Pancreas (tissue), 10 donors: ENCODE measurements at regions not wholly inside any gene's neighbourhood (a gene's known extent, or its start where the extent isn't known, plus 50 kb on each side); places are given as distances from the start of the nearest gene placed in this dataset.

Experiments
- ATAC-seq, 4 donors: fragments of 200-7000 bp; cut with Tn5 transposase; one replicate each; pipeline versions ENCODE4 v1.8.0 to v1.9.1; 2020; ENCODE audit warnings: mild to moderate bottlenecking in 4 of 4, moderate library complexity in 4 of 4
- DNase-seq, 6 donors: peaks; one replicate each; pipeline ENCODE4 v3.0.0-alpha.2; 2020
- FAIRE-seq: peaks from 2 replicates; lab custom pipeline; 2012; peaks lifted over from hg19 to GRCh38; lab: Jason Lieb, UNC
- H3K27ac ChIP-seq, 4 donors: fragments of 200-600 bp; sonication (generic); 1 replicate in 3 of 4; 2 replicates in 1 of 4; pipeline versions ENCODE4 v1.5.0 to v1.8.0; 2020
- H3K27me3 ChIP-seq, 4 donors: fragments of 200-600 bp; one replicate each; pipeline ENCODE4 v1.8.0; 2021
- H3K36me3 ChIP-seq, 3 donors: fragments of 200-600 bp; sonication (generic) in 1 of 3; one replicate each; pipeline versions ENCODE4 v1.5.0 to v1.8.0; 2020 to 2021
- H3K4me1 ChIP-seq, 3 donors: fragments of 200-600 bp; one replicate each; pipeline ENCODE4 v1.8.0; 2021
- H3K4me3 ChIP-seq, 4 donors: fragments of 200-600 bp; sonication (generic) in 2 of 4; one replicate each; pipeline versions ENCODE4 v1.5.0 to v1.8.0; 2020 to 2021
- H3K9me3 ChIP-seq, 4 donors: fragments of 200-600 bp; one replicate each; pipeline ENCODE4 v1.8.0; 2021
- CTCF ChIP-seq, 4 donors: fragments of 200-600 bp; sonication (generic) in 3 of 4; IDR thresholded peaks; one replicate each; pipeline versions ENCODE4 v1.5.0 to v1.8.0; 2021; ENCODE audit warnings: antibody characterized with exemption in 4 of 4
- WGBS, 2 donors: extraction: QIAGEN DNeasy Blood & Tissue Kit; methylation state at CpG; one replicate each; pipeline ENCODE4 v1.1.7; 2013; 5-methylcytosine and 5-hydroxymethylcytosine counted together
- intact Hi-C, 3 donors: fragments of 100-400 bp; cut with DNase I; formaldehyde crosslinking; loops; one replicate each; pipeline versions ENCODE4 v1.11.1 to v1.14.2; 2022
- donor health status: healthy with polysubstance abuse.
- donor health status: DM: no; HTN: no; CAD: no; lungs with moderate emphysema.
- donor health status: DM: no; HTN: no; CAD: no.
- donor health status: control.
- donor health status: control.
- donor health status: Bipolar disorder and iron deficiency.
- donor health status: DM: yes; HTN: yes; CAD: no.
- donor health status: DM: no; HTN: no; CAD: no.
- donor health status: DM: no; HTN: no; CAD: no.
- donor health status: DM: yes; HTN: yes; CAD: no.

DNA sequence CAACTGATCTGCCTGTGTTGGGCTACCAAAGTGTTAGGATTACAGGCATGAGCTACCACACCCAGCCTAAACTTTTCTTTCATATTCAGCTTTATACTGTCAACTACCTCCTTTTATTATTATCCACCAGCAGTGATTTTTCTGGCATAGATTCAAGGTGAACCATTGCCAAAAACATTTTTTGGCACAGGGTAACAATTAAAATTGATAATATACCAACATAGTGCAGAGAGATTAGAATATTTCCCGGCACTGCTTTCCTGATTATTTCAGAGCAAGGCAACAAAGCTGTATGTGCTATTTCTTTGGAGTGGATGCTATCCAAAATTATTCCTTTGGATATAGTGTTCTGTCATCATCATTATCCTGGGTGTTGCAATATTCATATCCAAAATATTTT is 781.6 kb upstream of the SOX9 start:
- no peaks in the 10 kb centered on the region for H3K9me3 ChIP-seq
- no peak for TF ChIP-seq CTCF (IDR thresholded peaks at IDR 0.05)
- no peak overlapping the region for H3K27ac ChIP-seq
- H3K36me3 ChIP-seq, result no peaks in the 10 kb centered on the region
- intact Hi-C loops, result no loop called here
- DNase-seq (no peak), FAIRE-seq (no peak), ATAC-seq (no peak)
- WGBS, 2 donors, result 9 to 11% methylated on average over 1 of the region's 1 CpG
- H3K4me1 ChIP-seq, result no peaks in the 10 kb centered on the region
- no peak overlapping the region for H3K4me3 ChIP-seq
- H3K27me3 ChIP-seq, result no peaks in the 10 kb centered on the region

DNA sequence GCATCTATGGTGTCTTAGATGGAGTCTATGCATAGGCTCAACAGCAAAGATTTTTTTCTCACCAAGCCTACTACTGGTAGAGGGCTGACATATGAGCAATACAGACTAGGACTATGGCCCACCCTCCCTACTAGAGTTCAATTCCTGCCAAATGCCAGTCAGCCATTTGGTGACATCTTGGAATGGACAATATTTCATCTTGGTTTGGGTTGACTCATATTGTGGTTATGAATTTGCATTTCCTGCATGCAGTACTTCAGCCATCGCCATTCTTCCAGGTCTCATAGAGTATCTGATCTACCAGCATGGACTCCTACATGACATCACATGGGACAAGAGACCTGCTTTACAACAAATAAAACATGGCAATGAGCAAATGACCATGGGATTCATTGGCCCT is 778.1 kb upstream of the SOX9 start:
- no peak for FAIRE-seq
- DNase-seq, result no peak
- Histone ChIP-seq H3K9me3 (no peaks in the 10 kb centered on the region), H3K27me3 (no peaks in the 10 kb centered on the region), H3K27ac (no peak overlapping the region), H3K4me1 (no peaks in the 10 kb centered on the region), H3K4me3 (no peak overlapping the region), H3K36me3 (no peaks in the 10 kb centered on the region)
- WGBS, 2 donors, result 87 to 89% methylated on average over 1 of the region's 1 CpG
- intact Hi-C loops, result no loop called here
- no peak for ATAC-seq
- no peak for TF ChIP-seq CTCF (IDR thresholded peaks at IDR 0.05)

GRCh38 chr17:71349908-71350600 is 770.8 kb upstream of the SOX9 start:
- no peaks in the 10 kb centered on the region for H3K9me3 ChIP-seq
- ATAC-seq (no peak), FAIRE-seq (no peak), DNase-seq (no peak)
- H3K4me3 ChIP-seq, result no peak overlapping the region
- H3K36me3 ChIP-seq, result no peaks in the 10 kb centered on the region
- TF ChIP-seq CTCF (IDR thresholded peaks at IDR 0.05), result no peak
- no peak overlapping the region for H3K27ac ChIP-seq
- H3K4me1 ChIP-seq, result no peaks in the 10 kb centered on the region
- WGBS, 2 donors, result 81 to 90% methylated on average over 6 of the region's 6 CpGs
- H3K27me3 ChIP-seq, result no peaks in the 10 kb centered on the region
- intact Hi-C loops, result no loop called here

DNA sequence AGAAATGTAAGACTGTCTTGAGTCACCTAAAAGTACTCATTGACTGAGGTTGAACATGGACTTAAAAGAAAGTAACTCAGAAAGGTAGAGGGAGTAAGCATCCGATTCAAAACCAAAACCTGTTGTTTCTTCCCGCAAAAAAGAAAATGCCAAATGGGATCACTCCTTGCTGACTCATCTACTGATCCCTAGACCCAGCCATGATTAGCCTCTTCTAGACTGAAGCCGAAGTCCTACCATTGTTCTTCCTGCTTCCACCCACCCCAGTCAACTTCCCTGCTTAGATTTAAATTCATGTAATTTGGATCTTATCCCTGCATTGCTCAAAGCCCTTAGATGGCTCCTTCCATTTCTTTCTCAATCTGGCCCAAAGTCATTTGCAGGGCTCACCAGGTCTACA is 760.5 kb upstream of the SOX9 start:
- H3K4me3 ChIP-seq, result no peak overlapping the region
- no peaks in the 10 kb centered on the region for H3K36me3 ChIP-seq
- no peaks in the 10 kb centered on the region for H3K4me1 ChIP-seq
- H3K27ac ChIP-seq, result no peak overlapping the region
- H3K9me3 ChIP-seq, result no peaks in the 10 kb centered on the region
- FAIRE-seq (no peak), ATAC-seq (no peak), DNase-seq (no peak)
- WGBS, 2 donors, result 83 to 91% methylated on average over 3 of the region's 3 CpGs
- intact Hi-C loops, result no loop called here
- H3K27me3 ChIP-seq, result no peaks in the 10 kb centered on the region
- no peak for TF ChIP-seq CTCF (IDR thresholded peaks at IDR 0.05)

- no peak for DNase-seq
- TF ChIP-seq CTCF (IDR thresholded peaks at IDR 0.05), result no peak
- Histone ChIP-seq H3K4me3 (no peak overlapping the region), H3K4me1 (no peaks in the 10 kb centered on the region), H3K27me3 (no peaks in the 10 kb centered on the region), H3K36me3 (no peaks in the 10 kb centered on the region), H3K9me3 (no peaks in the 10 kb centered on the region), H3K27ac (no peak overlapping the region)
- FAIRE-seq, result no peak
- 74 to 76% methylated on average over 7 of the region's 7 CpGs for WGBS, 2 donors
- ATAC-seq, result no peak
- intact Hi-C loops, result no loop called here
These were observed 759.0 kb upstream of the SOX9 start for GRCh38 chr17:71361656-71362450.
